ENCODE measurements at regions not wholly inside any gene's neighbourhood (a gene's known extent, or its start where the extent isn't known, plus 50 kb on each side); places are given as distances from the start of the nearest gene placed in this dataset.

GRCh38 chr2:132282911-132283310 lies 121.2 kb upstream of the ANKRD30BL start:
- no peak for TF ChIP-seq POLR2AphosphoS5 (IDR thresholded peaks at IDR 0.05)
- no peak for TF ChIP-seq CTCF (IDR thresholded peaks at IDR 0.05 in 8 of 11, conservative IDR thresholded peaks at IDR 0.05 in 3 of 11)

Measured in spleen (tissue), 7 donors.